ENCODE measurements at regions not wholly inside any gene's neighbourhood (a gene's known extent, or its start where the extent isn't known, plus 50 kb on each side); places are given as distances from the start of the nearest gene placed in this dataset.
A peak's percentile ranks its signal among the peaks of the same experiment; 100 is the strongest.
"Not testable (repeated sequence)": the region's sequence is repeated elsewhere in the genome, so short reads cannot be mapped to it uniquely, and the experiment has no call there.

- DNase-seq (ENCODE audit: low spot score) = not testable (repeated sequence)
Observed at GRCh38 chr18:8913606-8914403, 188.7 kb upstream of the NDUFV2 start.

GRCh38 chr18:8914404-8915264, 187.9 kb upstream of the NDUFV2 start:
- not testable (repeated sequence) for DNase-seq (ENCODE audit: low spot score)

- DNase-seq (ENCODE audit: low spot score) = not testable (repeated sequence)
Observed at GRCh38 chr18:8920856-8921787, 181.4 kb upstream of the NDUFV2 start.

- no peak for DNase-seq (ENCODE audit: low spot score)
Observed at GRCh38 chr18:8926464-8926863, 176.0 kb upstream of the NDUFV2 start.

GRCh38 chr18:8928044-8928443, 174.5 kb upstream of the NDUFV2 start:
- no peak for DNase-seq (ENCODE audit: low spot score)

- DNase-seq (ENCODE audit: low spot score) = no peak
Observed at GRCh38 chr18:8928847-8929780, 173.4 kb upstream of the NDUFV2 start.

GRCh38 chr18:8930990-8931616, 171.4 kb upstream of the NDUFV2 start:
- no peak for DNase-seq (ENCODE audit: low spot score)

GRCh38 chr18:8932866-8933265, 169.6 kb upstream of the NDUFV2 start:
- no peak for DNase-seq (ENCODE audit: low spot score)

GRCh38 chr18:8933714-8934284, 168.7 kb upstream of the NDUFV2 start:
- peak; percentile 38 for DNase-seq (ENCODE audit: low spot score)

- not testable (repeated sequence) for DNase-seq (ENCODE audit: low spot score)
Observed at GRCh38 chr18:8935346-8935745, 167.2 kb upstream of the NDUFV2 start.

- DNase-seq (ENCODE audit: low spot score) = no peak
Observed at GRCh38 chr18:8936619-8937018, 165.9 kb upstream of the NDUFV2 start.

- no peak for DNase-seq (ENCODE audit: low spot score)
Observed at GRCh38 chr18:8937160-8938094, 165.1 kb upstream of the NDUFV2 start.

- DNase-seq (ENCODE audit: low spot score) = no peak
Observed at GRCh38 chr18:8938817-8939216, 163.7 kb upstream of the NDUFV2 start.

GRCh38 chr18:8942021-8942908, 160.2 kb upstream of the NDUFV2 start:
- no peak for DNase-seq (ENCODE audit: low spot score)

GRCh38 chr18:8942909-8943545, 159.5 kb upstream of the NDUFV2 start:
- no peak for DNase-seq (ENCODE audit: low spot score)

- peak; percentile 44 for DNase-seq (ENCODE audit: low spot score)
Observed at GRCh38 chr18:8943900-8944870, 158.3 kb upstream of the NDUFV2 start.
